Lower leg skin (tissue), 4 donors: ENCODE measurements at regions not wholly inside any gene's neighbourhood (a gene's known extent, or its start where the extent isn't known, plus 50 kb on each side); places are given as distances from the start of the nearest gene placed in this dataset.

ENCODE experiments used
- DNase-seq, 2 donors: peaks; one replicate each; pipeline ENCODE4 v3.0.0-alpha.2; 2019; ENCODE audit warnings: low spot score in 2 of 2
- H3K4me3 ChIP-seq: fragments of 200-600 bp; sonication (generic); 2 replicates; pipeline ENCODE4 v1.5.1; 2017; ENCODE audit warnings: mild to moderate bottlenecking, low read depth; ENCODE audit not compliant: poor library complexity, severe bottlenecking
- POLR2A ChIP-seq, 2 donors: fragments of 450-650 bp; IDR thresholded peaks; one replicate each; pipeline ENCODE4 v1.6.1; 2016 to 2017; ENCODE audit warnings: antibody characterized with exemption in 2 of 2, mild to moderate bottlenecking in 1 of 2, moderate library complexity in 1 of 2
- WGBS, 2 donors: methylation state at CpG; one replicate each; pipeline ENCODE4 v1.1.5; 2018; 5-methylcytosine and 5-hydroxymethylcytosine counted together
- intact Hi-C: fragments of 100-400 bp; cut with DNase I; formaldehyde crosslinking; loops from one replicate; pipeline ENCODE4 v1.15.0; 2023; ENCODE audit warnings: low total_unique reads
- TF ChIP-seq, protein P1 (sequence below), 3 donors: fragments of 450-650 bp; IDR thresholded peaks; one replicate each; pipeline ENCODE4 v1.5.1; 2016; ENCODE audit warnings: antibody characterized with exemption in 3 of 3, mild to moderate bottlenecking in 3 of 3, moderate library complexity in 2 of 3

DNA sequence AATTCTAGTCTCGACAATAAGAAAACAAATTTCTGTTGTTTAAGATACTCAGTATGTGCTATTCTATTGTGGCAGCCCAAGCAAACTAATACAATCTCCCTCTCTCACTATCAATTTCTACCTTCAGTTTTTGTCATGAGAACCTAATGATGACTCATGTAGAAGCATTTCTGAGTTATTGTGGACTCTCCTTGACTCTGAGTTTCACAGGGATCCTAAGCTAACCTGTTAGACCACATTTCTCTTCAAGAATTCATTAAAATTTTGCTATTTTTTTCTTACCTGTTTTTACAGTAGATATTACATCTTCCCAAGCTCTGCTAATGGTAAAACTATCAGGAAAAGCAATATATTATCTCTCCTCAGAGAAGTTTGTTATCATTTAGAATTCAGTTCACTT lies 599.1 kb upstream of the TYRP1 start:
- TF ChIP-seq POLR2A (IDR thresholded peaks at IDR 0.05), result no peak
- TF ChIP-seq, protein P1, sequence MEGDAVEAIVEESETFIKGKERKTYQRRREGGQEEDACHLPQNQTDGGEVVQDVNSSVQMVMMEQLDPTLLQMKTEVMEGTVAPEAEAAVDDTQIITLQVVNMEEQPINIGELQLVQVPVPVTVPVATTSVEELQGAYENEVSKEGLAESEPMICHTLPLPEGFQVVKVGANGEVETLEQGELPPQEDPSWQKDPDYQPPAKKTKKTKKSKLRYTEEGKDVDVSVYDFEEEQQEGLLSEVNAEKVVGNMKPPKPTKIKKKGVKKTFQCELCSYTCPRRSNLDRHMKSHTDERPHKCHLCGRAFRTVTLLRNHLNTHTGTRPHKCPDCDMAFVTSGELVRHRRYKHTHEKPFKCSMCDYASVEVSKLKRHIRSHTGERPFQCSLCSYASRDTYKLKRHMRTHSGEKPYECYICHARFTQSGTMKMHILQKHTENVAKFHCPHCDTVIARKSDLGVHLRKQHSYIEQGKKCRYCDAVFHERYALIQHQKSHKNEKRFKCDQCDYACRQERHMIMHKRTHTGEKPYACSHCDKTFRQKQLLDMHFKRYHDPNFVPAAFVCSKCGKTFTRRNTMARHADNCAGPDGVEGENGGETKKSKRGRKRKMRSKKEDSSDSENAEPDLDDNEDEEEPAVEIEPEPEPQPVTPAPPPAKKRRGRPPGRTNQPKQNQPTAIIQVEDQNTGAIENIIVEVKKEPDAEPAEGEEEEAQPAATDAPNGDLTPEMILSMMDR (IDR thresholded peaks at IDR 0.05), result no peak
- 83 to 87% methylated on average over 1 of the region's 1 CpG for WGBS, 2 donors
- no peak for DNase-seq
- no peak overlapping the region for H3K4me3 ChIP-seq
- intact Hi-C loops, result no loop called here

DNA sequence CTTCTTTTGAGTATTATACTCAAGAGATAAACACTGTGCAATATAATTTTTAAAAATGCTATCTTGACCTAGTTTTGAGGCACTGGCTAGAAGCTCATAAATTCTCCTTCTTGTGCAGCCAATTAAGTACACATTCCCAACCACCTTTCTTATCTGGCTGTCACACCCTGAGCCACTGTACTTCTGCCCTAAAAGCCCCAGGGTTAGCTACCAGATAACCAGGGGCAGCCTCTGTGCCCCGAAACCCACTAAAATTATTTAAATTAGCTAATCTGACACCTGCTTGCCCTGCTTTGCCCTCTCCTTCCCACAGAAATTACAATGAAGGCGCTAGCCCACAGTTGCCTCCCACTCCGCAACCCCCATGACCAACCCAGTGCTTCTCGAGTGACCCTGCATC lies 597.3 kb upstream of the TYRP1 start:
- intact Hi-C loops, result no loop called here
- WGBS, 2 donors, result 80 to 82% methylated on average over 4 of the region's 4 CpGs
- no peak for DNase-seq
- no peak overlapping the region for H3K4me3 ChIP-seq
- TF ChIP-seq, protein P1 (IDR thresholded peaks at IDR 0.05), result no peak
- TF ChIP-seq POLR2A (IDR thresholded peaks at IDR 0.05), result no peak

DNA sequence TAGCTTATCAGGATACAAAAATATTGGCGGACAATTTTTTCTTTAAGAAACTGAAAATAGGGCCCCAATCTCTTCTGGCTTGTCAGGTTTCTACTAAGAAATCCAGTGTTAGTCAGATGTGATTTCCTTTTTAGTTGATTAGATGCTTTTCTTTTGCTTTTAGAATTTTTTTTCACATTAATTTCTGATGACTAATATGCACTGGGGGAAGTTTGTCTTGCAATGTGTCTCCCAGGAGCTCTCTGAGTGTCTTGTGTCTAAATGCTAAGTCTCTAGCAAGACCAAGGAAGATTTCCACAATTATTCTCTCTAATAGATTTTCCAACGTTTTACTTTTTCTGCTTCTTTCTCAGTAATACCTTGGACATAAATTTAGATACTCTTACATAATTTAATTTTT lies 559.8 kb upstream of the TYRP1 start:
- TF ChIP-seq POLR2A (IDR thresholded peaks at IDR 0.05), result no peak
- TF ChIP-seq, protein P1 (IDR thresholded peaks at IDR 0.05), result no peak
- DNase-seq, result no peak
- H3K4me3 ChIP-seq, result no peak overlapping the region
- intact Hi-C loops, result no loop called here
- WGBS, 2 donors, result 84 to 85% methylated on average over 2 of the region's 2 CpGs

DNA sequence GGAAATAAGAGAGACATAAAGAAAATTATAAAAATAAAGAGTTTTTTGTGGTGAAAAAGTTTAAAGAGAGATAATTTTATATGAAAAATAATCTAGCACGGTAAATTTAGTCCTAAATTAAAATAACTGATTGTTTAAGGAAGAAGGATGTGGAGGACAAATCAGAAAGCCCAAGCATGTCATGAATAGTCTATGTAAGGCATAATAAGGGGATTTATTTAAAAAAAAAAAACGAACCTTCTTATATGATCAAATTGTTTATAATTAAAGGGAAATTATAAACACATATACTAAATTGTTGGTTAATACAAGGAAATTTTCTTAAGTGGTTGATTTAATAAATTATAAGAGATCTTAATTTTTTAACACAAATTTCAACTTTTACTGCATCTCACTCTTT lies 551.8 kb upstream of the TYRP1 start:
- 67 to 71% methylated on average over 2 of the region's 2 CpGs for WGBS, 2 donors
- intact Hi-C loops, result no loop called here
- no peak for TF ChIP-seq POLR2A (IDR thresholded peaks at IDR 0.05)
- TF ChIP-seq, protein P1 (IDR thresholded peaks at IDR 0.05), result no peak
- no peak overlapping the region for H3K4me3 ChIP-seq
- DNase-seq, result no peak

DNA sequence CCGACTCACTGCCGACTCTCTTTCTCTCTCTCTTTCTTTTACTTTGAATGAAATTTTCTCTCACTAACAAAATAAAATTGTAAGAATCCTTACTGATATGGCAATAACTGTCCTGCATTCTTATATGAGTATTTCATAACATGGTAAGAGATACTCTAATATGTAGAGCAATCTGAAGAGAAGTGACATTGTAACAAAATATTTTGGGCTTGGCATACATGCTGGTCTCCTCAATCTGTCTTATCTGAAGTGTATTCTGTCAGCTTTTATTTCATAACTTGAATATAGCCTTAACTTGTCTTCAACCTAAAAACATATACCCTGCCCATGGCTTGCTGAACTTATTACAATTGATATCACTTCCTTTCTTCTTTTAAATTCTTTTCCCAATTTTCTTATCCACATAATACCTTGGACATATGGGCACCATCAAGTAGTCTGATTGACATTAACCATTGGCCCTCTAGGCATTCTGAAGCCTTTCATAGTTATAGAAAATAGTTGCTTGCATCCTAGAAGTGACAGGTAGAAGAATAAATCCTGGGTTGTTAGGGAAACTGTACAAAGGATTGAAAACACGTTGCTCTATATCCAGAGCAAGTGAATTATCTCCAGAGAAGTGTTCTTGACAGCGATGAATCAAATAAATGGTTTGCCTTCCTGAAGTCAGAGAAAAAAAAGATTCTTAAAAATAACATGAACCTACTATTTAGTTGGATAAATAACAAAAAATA lies 537.6 kb upstream of the TYRP1 start:
- intact Hi-C loops, result no loop called here
- no peak for DNase-seq
- 40 to 43% methylated on average over 4 of the region's 4 CpGs for WGBS, 2 donors

More for the DNA sequence above, 537.6 kb upstream of the TYRP1 start:
- no peak for TF ChIP-seq POLR2A (IDR thresholded peaks at IDR 0.05)
- TF ChIP-seq, protein P1 (IDR thresholded peaks at IDR 0.05), result no peak
- no peak overlapping the region for H3K4me3 ChIP-seq
